HT-29 (cell line): ENCODE measurements at regions not wholly inside any gene's neighbourhood (a gene's known extent, or its start where the extent isn't known, plus 50 kb on each side); places are given as distances from the start of the nearest gene placed in this dataset. TPM values are rescaled to one million over a fixed set of nuclear protein-coding genes. Genes with fewer than 3 reads are reported as not detected.
"Not testable (repeated sequence)": the region's sequence is repeated elsewhere in the genome, so short reads cannot be mapped to it uniquely, and the experiment has no call there.

Experiments used
- DNase-seq: peaks from one replicate; pipeline ENCODE4 v3.0.0-alpha.2; 2015; ENCODE audit warnings: low spot score
- small RNA-seq: library from RNA; depleted of rRNA; stranded (forward); fragments of <200 nt; gene quantifications from one replicate; pipeline ENCODE3, GENCODE V24; 2014

- DNase-seq, result not testable (repeated sequence)
Measured at GRCh38 chr4:117922311-117922710, 112.0 kb upstream of the NDST3 start.

- not testable (repeated sequence) for DNase-seq
Measured at GRCh38 chr4:117927823-117928222, 106.5 kb upstream of the NDST3 start.

GRCh38 chr4:117941611-117942010, 92.7 kb upstream of the NDST3 start:
- DNase-seq, result no peak

GRCh38 chr4:117949621-117950020, 84.7 kb upstream of the NDST3 start:
- DNase-seq, result no peak

- no peak for DNase-seq
Measured at GRCh38 chr4:117957571-117957970, 76.7 kb upstream of the NDST3 start.

- no peak for DNase-seq
Measured at GRCh38 chr4:117965622-117966021, 68.7 kb upstream of the NDST3 start.

GRCh38 chr4:117968606-117969005, 65.7 kb upstream of the NDST3 start:
- no peak for DNase-seq

GRCh38 chr4:117971403-117971802, 62.9 kb upstream of the NDST3 start:
- no peak for DNase-seq

- DNase-seq, result peak; percentile 4
Measured at GRCh38 chr4:117983541-117984365, 50.5 kb upstream of the NDST3 start.

- no peak for DNase-seq
Measured at GRCh38 chr4:117984366-117984680, 50.0 kb upstream of the NDST3 start.

Small RNA genes lying in the stretch of these regions (small RNA-seq; reads per million reads assigned to genes)
- gene AC107399.1, result not detected
